ENCODE measurements at regions not wholly inside any gene's neighbourhood (a gene's known extent, or its start where the extent isn't known, plus 50 kb on each side); places are given as distances from the start of the nearest gene placed in this dataset.
"Not testable (repeated sequence)": the region's sequence is repeated elsewhere in the genome, so short reads cannot be mapped to it uniquely, and the experiment has no call there.

DNA sequence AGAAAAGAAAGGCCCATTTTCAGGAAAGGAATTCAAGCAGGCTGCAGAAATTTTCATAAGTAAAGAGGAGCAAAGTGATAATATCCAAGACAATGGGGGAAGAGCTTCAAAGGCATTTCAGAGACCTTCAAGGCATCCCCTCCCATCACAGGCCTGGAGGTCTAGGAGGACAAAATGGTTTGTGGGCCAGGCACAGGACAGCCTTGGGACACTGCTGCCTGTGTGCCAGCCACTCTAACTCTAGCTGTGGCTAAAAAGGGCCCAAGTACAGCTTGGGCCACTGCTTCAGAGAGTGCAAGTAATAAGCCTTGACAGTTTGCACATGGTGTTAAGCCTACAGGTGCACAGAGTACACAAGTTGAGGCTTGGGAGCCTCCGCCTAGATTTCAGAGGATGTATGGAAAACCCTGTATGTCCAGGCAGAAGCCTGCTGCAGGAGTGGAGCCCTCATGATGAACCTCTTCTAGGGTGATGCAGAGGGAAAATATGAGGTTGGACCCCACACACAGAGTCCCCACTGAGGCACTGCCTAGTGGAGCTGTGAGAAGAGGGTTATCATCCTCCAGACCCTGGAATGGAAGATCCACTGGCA is 51.8 kb upstream of the ZSWIM5 start:
- Histone ChIP-seq H3K4me3 (peak overlapping the region in 4 of 10 experiments; percentile 0 to 21 (median 12); a peak in 5 of 20 replicates), H3K27ac (no peak overlapping the region), H3K4me2 (no peak overlapping the region), H3K36me3 (peaks cover 0 to 16% (median 7%) of the 10 kb centered on the region in 11 experiments; a peak in 12 of 22 replicates), H3K27me3 (no peaks in the 10 kb centered on the region), H3K9ac (no peak overlapping the region), H4K20me1 (no peaks in the 10 kb centered on the region), H3K4me1 (no peaks in the 10 kb centered on the region), H3K9me3 (replicated peaks in 1 of 11) (peaks cover 51 to 65% (median 59%) of the 10 kb centered on the region in 11 experiments)
- TF ChIP-seq Cebpa-rat (IDR thresholded peaks at IDR 0.05), result no peak

GRCh38 chr1:45259053-45259452 is 52.6 kb upstream of the ZSWIM5 start:
- Histone ChIP-seq H3K36me3 (peaks cover 0 to 16% (median 7%) of the 10 kb centered on the region in 11 experiments; a peak in 12 of 22 replicates), H4K20me1 (no peaks in the 10 kb centered on the region), H3K27me3 (no peaks in the 10 kb centered on the region), H3K9ac (no peak overlapping the region), H3K4me1 (no peaks in the 10 kb centered on the region), H3K9me3 (replicated peaks in 1 of 11) (peaks cover 51 to 65% (median 61%) of the 10 kb centered on the region in 11 experiments), H3K4me3 (no peak overlapping the region), H3K27ac (no peak overlapping the region), H3K4me2 (no peak overlapping the region)
- no peak for TF ChIP-seq Cebpa-rat (IDR thresholded peaks at IDR 0.05)

- H3K4me3 ChIP-seq, result no peak overlapping the region
- no peaks in the 10 kb centered on the region for H4K20me1 ChIP-seq
- no peaks in the 10 kb centered on the region for H3K27me3 ChIP-seq
- H3K4me1 ChIP-seq, result no peaks in the 10 kb centered on the region
- no peak overlapping the region for H3K9ac ChIP-seq
- H3K27ac ChIP-seq, result no peak overlapping the region
- no peak overlapping the region for H3K4me2 ChIP-seq
- H3K9me3 ChIP-seq (replicated peaks in 1 of 11), result peaks cover 51 to 65% (median 61%) of the 10 kb centered on the region in 11 experiments
- no peak for TF ChIP-seq Cebpa-rat (IDR thresholded peaks at IDR 0.05)
- peaks cover 0 to 16% (median 7%) of the 10 kb centered on the region in 11 experiments; a peak in 12 of 22 replicates for H3K36me3 ChIP-seq
Measured at GRCh38 chr1:45260244-45260643, 53.8 kb upstream of the ZSWIM5 start.

DNA sequence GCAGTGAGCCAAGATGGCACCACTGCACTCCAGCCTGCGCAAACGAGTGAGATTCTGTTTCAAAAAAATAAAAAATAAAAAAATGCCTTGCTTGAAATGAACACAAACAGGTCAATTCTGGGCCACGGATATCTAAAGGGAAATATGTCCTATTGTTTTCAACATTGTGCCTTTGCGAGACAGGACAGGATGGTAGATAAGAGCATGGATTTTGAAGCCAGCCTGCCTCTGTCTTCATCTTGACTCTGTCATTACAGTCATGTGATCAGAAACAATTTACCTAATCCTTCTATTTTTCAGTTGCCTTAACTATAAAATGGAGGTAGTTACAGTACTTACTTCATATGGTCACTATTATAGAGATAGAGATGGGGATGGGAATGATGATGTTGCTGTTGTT is 56.7 kb upstream of the ZSWIM5 start:
- Histone ChIP-seq H3K27ac (no peak overlapping the region), H4K20me1 (no peaks in the 10 kb centered on the region), H3K9me3 (replicated peaks in 1 of 11) (peaks cover 40 to 59% (median 54%) of the 10 kb centered on the region in 11 experiments), H3K4me3 (no peak overlapping the region), H3K9ac (no peak overlapping the region), H3K4me1 (no peaks in the 10 kb centered on the region), H3K36me3 (peaks cover 0 to 12% (median 5%) of the 10 kb centered on the region in 11 experiments; a peak in 12 of 22 replicates), H3K4me2 (no peak overlapping the region), H3K27me3 (no peaks in the 10 kb centered on the region)
- no peak for TF ChIP-seq Cebpa-rat (IDR thresholded peaks at IDR 0.05)

DNA sequence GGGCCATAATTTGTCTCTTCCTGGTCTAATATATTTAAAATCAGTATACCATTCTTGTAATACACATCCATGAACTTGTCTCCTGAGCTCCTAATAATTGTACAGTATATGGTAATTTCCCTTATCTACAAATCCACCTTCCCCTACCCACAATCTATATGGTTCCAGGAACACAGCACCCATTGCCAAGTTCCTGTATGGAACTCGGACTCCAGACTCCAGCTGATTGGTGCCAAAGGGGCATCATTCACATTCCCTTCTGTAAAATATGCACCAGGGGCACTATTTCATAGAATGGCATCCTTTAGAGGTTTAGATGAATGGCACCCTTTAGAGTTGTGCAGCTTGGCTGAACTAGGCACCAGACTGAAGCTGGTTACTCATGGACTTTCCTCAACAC is 58.8 kb upstream of the ZSWIM5 start:
- H3K36me3 ChIP-seq, result no peaks in the 10 kb centered on the region
- no peak overlapping the region for H3K9ac ChIP-seq
- no peak overlapping the region for H3K4me3 ChIP-seq
- peaks cover 23 to 38% (median 33%) of the 10 kb centered on the region in 11 experiments for H3K9me3 ChIP-seq (replicated peaks in 1 of 11)
- no peaks in the 10 kb centered on the region for H3K4me1 ChIP-seq
- H3K4me2 ChIP-seq, result no peak overlapping the region
- no peaks in the 10 kb centered on the region for H3K27me3 ChIP-seq
- no peak overlapping the region for H3K27ac ChIP-seq
- H4K20me1 ChIP-seq, result no peaks in the 10 kb centered on the region
- no peak for TF ChIP-seq Cebpa-rat (IDR thresholded peaks at IDR 0.05)

DNA sequence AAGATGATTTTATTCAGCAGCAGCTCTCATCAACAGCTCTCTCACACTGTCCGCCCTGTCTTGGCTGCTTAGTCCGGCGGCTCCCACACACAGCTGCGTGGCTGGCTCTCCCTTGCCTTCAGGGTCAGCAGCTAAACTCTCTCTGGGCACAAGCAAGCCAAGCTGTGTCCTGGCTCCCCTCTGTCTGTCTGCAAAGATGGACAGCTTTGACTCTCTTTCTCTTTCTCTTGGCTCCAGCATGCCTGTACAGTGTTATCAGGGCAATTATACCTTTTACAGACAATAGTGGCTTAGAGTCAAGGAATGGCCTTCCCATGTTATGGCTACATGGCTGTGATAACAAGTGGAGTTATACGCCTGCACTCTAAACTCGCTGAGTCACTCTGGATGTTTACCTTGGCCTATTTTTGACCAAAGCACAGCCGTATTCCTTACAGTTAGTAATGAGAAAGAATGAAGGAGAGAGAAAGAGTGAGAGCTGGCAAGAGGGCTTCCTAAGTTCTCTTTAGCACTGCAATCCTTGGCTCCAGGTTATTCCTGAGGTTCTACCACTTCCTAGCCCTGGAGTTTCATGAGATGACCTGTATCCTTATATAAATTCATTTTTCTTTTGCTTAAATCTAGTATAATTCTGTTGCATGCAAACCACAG is 59.9 kb upstream of the ZSWIM5 start:
- Histone ChIP-seq H3K27ac (no peak overlapping the region), H4K20me1 (no peaks in the 10 kb centered on the region), H3K36me3 (no peaks in the 10 kb centered on the region), H3K9ac (no peak overlapping the region), H3K4me1 (no peaks in the 10 kb centered on the region), H3K27me3 (no peaks in the 10 kb centered on the region), H3K4me2 (no peak overlapping the region), H3K4me3 (no peak overlapping the region), H3K9me3 (replicated peaks in 1 of 11) (peaks cover 15 to 28% (median 23%) of the 10 kb centered on the region in 11 experiments)
- TF ChIP-seq Cebpa-rat (IDR thresholded peaks at IDR 0.05), result no peak

DNA sequence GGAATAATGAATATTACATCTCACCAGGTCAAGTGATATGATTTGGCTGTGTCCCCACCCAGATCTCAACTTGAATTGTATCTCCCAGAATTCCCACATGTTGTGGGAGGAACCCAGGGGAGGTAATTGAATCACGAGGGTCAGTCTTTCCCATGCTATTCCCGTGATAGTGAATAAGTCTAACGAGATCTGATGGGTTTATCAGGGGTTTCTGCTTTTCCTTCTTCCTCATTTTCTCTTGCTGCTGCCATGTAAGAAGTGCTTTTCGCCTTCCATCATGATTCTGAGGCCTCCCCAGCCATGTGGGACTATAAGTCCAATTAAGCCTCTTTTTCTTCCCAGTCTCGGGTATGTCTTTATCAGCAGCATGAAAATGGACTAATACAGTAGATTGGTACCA is 58.4 kb upstream of the HPDL start:
- H3K4me2 ChIP-seq, H3K9ac ChIP-seq, H3K36me3 ChIP-seq, H3K4me1 ChIP-seq, H3K4me3 ChIP-seq, H3K27ac ChIP-seq, H3K27me3 ChIP-seq, H4K20me1 ChIP-seq: not testable (repeated sequence)
- peaks cover 6 to 16% (median 12%) of the 10 kb centered on the region in 11 experiments; a peak in 12 of 22 replicates for H3K9me3 ChIP-seq (replicated peaks in 1 of 11)

DNA sequence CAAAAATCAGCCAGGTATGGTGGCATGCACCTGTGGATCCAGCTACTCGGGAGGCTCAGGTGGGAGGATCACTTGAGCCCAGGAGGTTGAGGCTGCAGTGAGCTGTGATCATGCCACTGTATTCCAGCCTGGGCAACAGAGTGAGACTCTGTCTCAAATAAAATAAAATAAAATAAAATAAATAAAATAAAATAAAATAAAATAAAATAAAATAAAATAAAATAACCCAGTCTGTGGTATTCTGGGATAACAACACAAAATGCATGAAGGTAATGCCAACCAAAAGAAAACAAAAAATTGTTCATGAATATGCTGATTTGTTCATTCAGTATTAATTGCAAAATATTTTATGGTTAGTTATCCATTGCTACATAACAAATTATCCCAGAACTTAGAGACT is 54.4 kb upstream of the HPDL start:
- not testable (repeated sequence) for H4K20me1 ChIP-seq, H3K4me1 ChIP-seq, H3K9ac ChIP-seq, H3K27me3 ChIP-seq, H3K4me2 ChIP-seq, H3K27ac ChIP-seq, H3K36me3 ChIP-seq, H3K4me3 ChIP-seq
- peaks cover 7 to 14% (median 12%) of the 10 kb centered on the region in 11 experiments; a peak in 17 of 22 replicates for H3K9me3 ChIP-seq (replicated peaks in 1 of 11)

- Histone ChIP-seq H3K27me3 (no peaks in the 10 kb centered on the region), H3K4me3 (no peak overlapping the region), H3K9me3 (replicated peaks in 1 of 11) (peaks cover 8 to 17% (median 12%) of the 10 kb centered on the region in 11 experiments; a peak in 17 of 22 replicates), H4K20me1 (no peaks in the 10 kb centered on the region), H3K9ac (no peak overlapping the region), H3K36me3 (no peaks in the 10 kb centered on the region), H3K4me1 (no peaks in the 10 kb centered on the region), H3K4me2 (no peak overlapping the region), H3K27ac (no peak overlapping the region)
- no peak for TF ChIP-seq Cebpa-rat (IDR thresholded peaks at IDR 0.05)
Measured at GRCh38 chr1:45272913-45273371, 53.8 kb upstream of the HPDL start.

GRCh38 chr1:45275054-45275453 is 51.6 kb upstream of the HPDL start:
- Histone ChIP-seq H3K4me1 (no peaks in the 10 kb centered on the region), H3K27me3 (no peaks in the 10 kb centered on the region), H3K36me3 (no peaks in the 10 kb centered on the region), H3K27ac (no peak overlapping the region), H3K4me3 (no peak overlapping the region), H3K9ac (no peak overlapping the region), H4K20me1 (no peaks in the 10 kb centered on the region), H3K9me3 (replicated peaks in 1 of 11) (peaks cover 8 to 28% (median 12%) of the 10 kb centered on the region in 11 experiments; a peak in 17 of 22 replicates), H3K4me2 (no peak overlapping the region)
- no peak for TF ChIP-seq Cebpa-rat (IDR thresholded peaks at IDR 0.05)

Measured in BLaER1 treated with 17β-estradiol and CSF1 and Interleukin-3, amounts not matched to agents 10 nM and 100 nM (cell line).